Activated naive CD8-positive, alpha-beta T cell treated with anti-CD3 and anti-CD28 coated beads for 36 hours (primary cell): ENCODE measurements at regions not wholly inside any gene's neighbourhood (a gene's known extent, or its start where the extent isn't known, plus 50 kb on each side); places are given as distances from the start of the nearest gene placed in this dataset.

Experiments used
- DNase-seq: peaks from one replicate; pipeline ENCODE4 v3.0.0; 2021
- H3K27ac Mint-ChIP-seq: one replicate; pipeline ENCODE4 v1.8.0; 2022; ENCODE audit warnings: mild to moderate bottlenecking, moderate library complexity, mixed read lengths
- H3K27me3 Mint-ChIP-seq: one replicate; pipeline ENCODE4 v1.8.0; 2022; ENCODE audit warnings: mild to moderate bottlenecking, mixed read lengths
- H3K36me3 Mint-ChIP-seq: one replicate; pipeline ENCODE4 v1.8.0; 2021; ENCODE audit warnings: mild to moderate bottlenecking, mixed read lengths
- H3K4me1 Mint-ChIP-seq: one replicate; pipeline ENCODE4 v1.8.0; 2021; ENCODE audit warnings: mixed read lengths
- H3K4me3 Mint-ChIP-seq: one replicate; pipeline ENCODE4 v1.8.0; 2022; ENCODE audit warnings: mild to moderate bottlenecking, moderate library complexity, mixed read lengths
- H3K9me3 Mint-ChIP-seq: one replicate; pipeline ENCODE4 v1.8.0; 2022; ENCODE audit warnings: mixed read lengths

- H3K4me1 Mint-ChIP-seq: no peaks in the 10 kb centered on the region
- H3K36me3 Mint-ChIP-seq: no peaks in the 10 kb centered on the region
- no peaks in the 10 kb centered on the region for H3K27me3 Mint-ChIP-seq
- no peak for DNase-seq
- no peaks in the 10 kb centered on the region for H3K9me3 Mint-ChIP-seq
- H3K27ac Mint-ChIP-seq: no peak overlapping the region
- no peak overlapping the region for H3K4me3 Mint-ChIP-seq
Measured at GRCh38 chr13:105952233-105952972, 583.1 kb downstream of the EFNB2 start.

DNA sequence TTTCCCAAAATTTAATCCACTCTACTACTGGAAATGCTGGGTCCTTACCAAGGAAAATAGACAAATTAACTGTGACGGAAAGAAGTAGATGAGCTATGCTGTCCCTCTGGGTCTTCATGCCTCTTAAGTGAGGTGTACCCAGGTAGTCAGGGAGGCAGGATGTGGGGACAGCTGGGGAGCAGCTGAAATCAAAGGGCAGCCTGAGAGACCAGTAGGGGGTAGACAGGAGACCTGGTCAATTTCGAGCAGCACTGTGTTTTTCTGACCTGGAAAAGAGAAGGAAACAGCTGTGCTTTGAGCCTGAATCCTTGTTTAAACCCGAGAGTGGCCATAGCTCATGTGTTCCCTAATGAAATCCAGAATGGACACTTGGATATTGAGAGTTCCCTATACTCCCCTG is 587.3 kb downstream of the EFNB2 start:
- Mint-ChIP-seq H3K4me1 (no peaks in the 10 kb centered on the region), H3K27ac (no peak overlapping the region), H3K4me3 (no peak overlapping the region), H3K27me3 (no peaks in the 10 kb centered on the region), H3K9me3 (no peaks in the 10 kb centered on the region), H3K36me3 (no peaks in the 10 kb centered on the region)
- DNase-seq: no peak

- Mint-ChIP-seq H3K27me3 (peaks cover 5% of the 10 kb centered on the region), H3K36me3 (no peaks in the 10 kb centered on the region)
Measured at GRCh38 chr13:105940882-105941281, 594.6 kb downstream of the EFNB2 start.

GRCh38 chr13:105937451-105937850 is 598.0 kb downstream of the EFNB2 start:
- no peak for DNase-seq

More at GRCh38 chr13:105940882-105941281, 594.6 kb downstream of the EFNB2 start:
- no peak for DNase-seq
- Mint-ChIP-seq H3K4me1 (no peaks in the 10 kb centered on the region), H3K27ac (no peak overlapping the region), H3K4me3 (no peak overlapping the region), H3K9me3 (no peaks in the 10 kb centered on the region)

DNA sequence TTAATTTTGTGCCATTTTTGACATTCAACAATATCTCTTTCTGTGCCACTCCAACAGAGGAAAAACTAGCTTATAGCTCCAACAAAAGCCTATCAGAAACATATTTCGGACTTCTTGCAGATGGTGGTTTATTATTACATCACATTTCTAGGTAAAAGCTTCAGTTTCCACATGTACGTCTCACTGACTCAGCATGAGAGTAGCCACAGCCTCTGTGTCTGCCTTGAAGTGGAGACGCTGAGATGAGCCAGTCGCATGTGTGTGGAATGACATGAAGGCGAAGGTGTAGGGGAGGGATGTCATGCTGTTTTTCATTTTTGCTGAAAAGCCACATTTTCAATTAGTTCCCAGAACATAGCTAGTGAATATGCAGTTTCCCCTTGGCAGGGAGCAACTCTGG is 598.6 kb downstream of the EFNB2 start:
- H3K4me1 Mint-ChIP-seq: no peaks in the 10 kb centered on the region
- H3K4me3 Mint-ChIP-seq: no peak overlapping the region
- H3K36me3 Mint-ChIP-seq: no peaks in the 10 kb centered on the region

More at GRCh38 chr13:105937451-105937850, 598.0 kb downstream of the EFNB2 start:
- H3K27ac Mint-ChIP-seq: no peak overlapping the region
- no peak overlapping the region for H3K4me3 Mint-ChIP-seq
- H3K36me3 Mint-ChIP-seq: no peaks in the 10 kb centered on the region
- peaks cover 8% of the 10 kb centered on the region for H3K27me3 Mint-ChIP-seq
- no peaks in the 10 kb centered on the region for H3K4me1 Mint-ChIP-seq
- H3K9me3 Mint-ChIP-seq: no peaks in the 10 kb centered on the region

DNA sequence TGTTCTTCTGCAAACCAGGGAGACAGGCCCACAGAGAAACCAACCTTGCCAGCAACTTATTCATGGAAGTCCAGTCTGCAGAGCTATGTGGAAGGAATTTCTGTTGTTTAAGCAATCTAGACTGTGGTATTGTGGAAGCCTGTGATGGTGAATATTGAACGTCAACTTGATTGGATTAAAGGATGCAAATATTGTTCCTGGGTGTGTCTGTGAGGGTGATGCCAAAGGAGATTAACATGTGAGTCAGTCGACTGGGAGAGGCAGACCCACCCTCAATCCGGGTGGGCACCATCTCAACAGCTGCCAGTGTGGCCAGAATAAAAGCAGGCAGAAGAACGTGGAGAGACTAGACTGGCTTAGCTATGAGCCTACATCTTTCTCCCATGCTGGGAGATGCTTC is 606.0 kb downstream of the EFNB2 start:
- no peaks in the 10 kb centered on the region for H3K4me1 Mint-ChIP-seq
- H3K27me3 Mint-ChIP-seq: peaks cover 14% of the 10 kb centered on the region
- H3K9me3 Mint-ChIP-seq: no peaks in the 10 kb centered on the region
- no peaks in the 10 kb centered on the region for H3K36me3 Mint-ChIP-seq
- no peak overlapping the region for H3K27ac Mint-ChIP-seq
- DNase-seq: no peak
- no peak overlapping the region for H3K4me3 Mint-ChIP-seq

More for the DNA sequence above, 598.6 kb downstream of the EFNB2 start:
- no peaks in the 10 kb centered on the region for H3K9me3 Mint-ChIP-seq
- no peak for DNase-seq
- H3K27me3 Mint-ChIP-seq: peaks cover 8% of the 10 kb centered on the region
- H3K27ac Mint-ChIP-seq: no peak overlapping the region

GRCh38 chr13:105928901-105929300 is 606.6 kb downstream of the EFNB2 start:
- peaks cover 14% of the 10 kb centered on the region for H3K27me3 Mint-ChIP-seq
- no peaks in the 10 kb centered on the region for H3K9me3 Mint-ChIP-seq
- H3K36me3 Mint-ChIP-seq: no peaks in the 10 kb centered on the region
- no peak overlapping the region for H3K4me3 Mint-ChIP-seq
- no peaks in the 10 kb centered on the region for H3K4me1 Mint-ChIP-seq
- DNase-seq: no peak
- H3K27ac Mint-ChIP-seq: no peak overlapping the region

DNA sequence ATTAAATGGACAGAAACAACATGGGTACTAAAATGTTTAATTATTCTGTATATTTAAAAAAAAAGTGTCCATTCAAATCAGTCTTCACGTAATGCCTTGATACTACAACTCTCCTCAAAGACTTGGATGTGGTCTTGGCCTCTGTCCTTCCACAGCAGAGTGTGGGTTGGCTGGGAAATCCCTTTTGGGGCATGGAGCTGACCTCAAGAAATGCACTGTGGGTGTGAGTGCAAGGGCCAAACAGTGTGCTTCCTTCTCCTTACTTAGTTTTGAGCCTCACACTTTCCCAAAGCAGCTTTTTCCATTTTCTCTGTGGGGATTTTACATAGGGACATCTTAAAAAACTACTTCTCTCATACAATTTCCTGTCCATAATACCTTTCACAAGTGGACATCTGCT is 607.4 kb downstream of the EFNB2 start:
- DNase-seq: no peak
- H3K36me3 Mint-ChIP-seq: no peaks in the 10 kb centered on the region
- no peak overlapping the region for H3K4me3 Mint-ChIP-seq
- no peaks in the 10 kb centered on the region for H3K9me3 Mint-ChIP-seq
- H3K27me3 Mint-ChIP-seq: peaks cover 20% of the 10 kb centered on the region
- H3K4me1 Mint-ChIP-seq: no peaks in the 10 kb centered on the region
- H3K27ac Mint-ChIP-seq: no peak overlapping the region

DNA sequence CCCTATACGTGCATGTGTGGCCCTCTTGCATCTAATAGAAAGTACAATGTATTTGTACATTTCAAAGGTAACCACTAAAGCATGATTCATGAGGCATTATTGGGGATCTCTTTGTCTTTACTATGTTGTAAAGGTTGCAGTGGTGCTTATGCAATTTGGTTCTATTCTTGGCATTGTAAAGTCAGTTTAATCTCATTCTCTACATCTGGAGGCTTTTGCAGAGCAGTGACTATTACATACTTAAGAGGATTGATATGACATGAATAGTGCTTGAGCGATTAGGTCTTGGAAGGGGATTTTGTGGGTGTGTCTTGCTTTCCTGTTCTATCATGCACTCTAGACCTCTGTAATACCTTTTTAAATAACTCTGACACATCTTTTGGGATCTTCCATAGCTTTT is 610.0 kb downstream of the EFNB2 start:
- H3K36me3 Mint-ChIP-seq: no peaks in the 10 kb centered on the region
- no peak for DNase-seq
- H3K27ac Mint-ChIP-seq: no peak overlapping the region
- H3K4me3 Mint-ChIP-seq: no peak overlapping the region
- H3K4me1 Mint-ChIP-seq: no peaks in the 10 kb centered on the region
- no peaks in the 10 kb centered on the region for H3K9me3 Mint-ChIP-seq
- H3K27me3 Mint-ChIP-seq: peaks cover 20% of the 10 kb centered on the region

DNA sequence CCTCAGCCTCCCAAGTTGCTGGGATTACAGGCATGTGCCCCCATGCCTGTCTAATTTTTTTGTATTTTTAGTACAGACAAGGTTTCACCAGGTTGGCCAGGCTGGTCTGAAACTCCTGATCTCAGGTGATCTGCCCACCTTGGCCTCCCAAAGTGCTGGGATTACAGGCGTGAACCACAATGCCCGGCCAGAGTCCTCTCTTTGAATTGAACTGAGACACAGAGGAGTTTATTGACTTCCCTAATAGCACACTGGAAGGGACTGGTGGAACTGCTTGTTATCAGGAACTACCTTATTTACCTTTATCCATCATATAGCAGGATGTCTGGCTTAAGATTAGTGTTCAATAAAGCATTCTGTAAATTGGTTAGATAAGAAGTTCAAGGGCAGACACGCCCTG is 613.8 kb downstream of the EFNB2 start:
- no peaks in the 10 kb centered on the region for H3K4me1 Mint-ChIP-seq
- no peaks in the 10 kb centered on the region for H3K9me3 Mint-ChIP-seq
- no peak overlapping the region for H3K27ac Mint-ChIP-seq
- DNase-seq: no peak
- peaks cover 11% of the 10 kb centered on the region for H3K27me3 Mint-ChIP-seq
- no peak overlapping the region for H3K4me3 Mint-ChIP-seq
- H3K36me3 Mint-ChIP-seq: no peaks in the 10 kb centered on the region

DNA sequence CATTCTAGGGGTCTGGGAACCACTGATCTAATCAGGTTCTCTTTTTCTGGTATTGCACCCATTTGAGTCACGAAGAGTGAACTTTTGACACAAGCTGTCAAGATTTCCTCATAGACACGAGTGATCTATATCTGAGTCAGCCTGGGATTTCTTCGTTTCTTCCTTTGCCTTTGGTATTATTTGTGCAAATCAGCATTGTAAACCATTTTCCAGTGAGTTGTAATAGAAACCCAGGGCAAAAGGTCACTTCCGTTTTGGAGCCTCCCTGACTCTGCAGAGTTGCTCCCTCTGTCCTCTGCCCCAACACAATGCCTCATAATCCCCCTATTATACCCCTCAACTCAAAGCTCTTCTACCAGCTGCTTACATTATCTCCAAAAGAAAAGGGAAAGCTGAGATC is 615.1 kb downstream of the EFNB2 start:
- peaks cover 10% of the 10 kb centered on the region for H3K27me3 Mint-ChIP-seq

GRCh38 chr13:105918842-105919741 is 616.4 kb downstream of the EFNB2 start:
- H3K9me3 Mint-ChIP-seq: no peaks in the 10 kb centered on the region
- H3K4me1 Mint-ChIP-seq: no peaks in the 10 kb centered on the region
- no peaks in the 10 kb centered on the region for H3K36me3 Mint-ChIP-seq
- H3K27ac Mint-ChIP-seq: no peak overlapping the region
- DNase-seq: no peak
- H3K27me3 Mint-ChIP-seq: peaks cover 14% of the 10 kb centered on the region
- no peak overlapping the region for H3K4me3 Mint-ChIP-seq

More for the DNA sequence above, 615.1 kb downstream of the EFNB2 start:
- Mint-ChIP-seq H3K4me1 (no peaks in the 10 kb centered on the region), H3K9me3 (no peaks in the 10 kb centered on the region), H3K36me3 (no peaks in the 10 kb centered on the region), H3K4me3 (no peak overlapping the region), H3K27ac (no peak overlapping the region)
- no peak for DNase-seq

GRCh38 chr13:105915146-105915850 is 620.2 kb downstream of the EFNB2 start:
- Mint-ChIP-seq H3K4me3 (no peak overlapping the region), H3K27ac (no peak overlapping the region), H3K4me1 (no peaks in the 10 kb centered on the region), H3K36me3 (no peaks in the 10 kb centered on the region), H3K27me3 (peaks cover 18% of the 10 kb centered on the region), H3K9me3 (no peaks in the 10 kb centered on the region)
- no peak for DNase-seq

DNA sequence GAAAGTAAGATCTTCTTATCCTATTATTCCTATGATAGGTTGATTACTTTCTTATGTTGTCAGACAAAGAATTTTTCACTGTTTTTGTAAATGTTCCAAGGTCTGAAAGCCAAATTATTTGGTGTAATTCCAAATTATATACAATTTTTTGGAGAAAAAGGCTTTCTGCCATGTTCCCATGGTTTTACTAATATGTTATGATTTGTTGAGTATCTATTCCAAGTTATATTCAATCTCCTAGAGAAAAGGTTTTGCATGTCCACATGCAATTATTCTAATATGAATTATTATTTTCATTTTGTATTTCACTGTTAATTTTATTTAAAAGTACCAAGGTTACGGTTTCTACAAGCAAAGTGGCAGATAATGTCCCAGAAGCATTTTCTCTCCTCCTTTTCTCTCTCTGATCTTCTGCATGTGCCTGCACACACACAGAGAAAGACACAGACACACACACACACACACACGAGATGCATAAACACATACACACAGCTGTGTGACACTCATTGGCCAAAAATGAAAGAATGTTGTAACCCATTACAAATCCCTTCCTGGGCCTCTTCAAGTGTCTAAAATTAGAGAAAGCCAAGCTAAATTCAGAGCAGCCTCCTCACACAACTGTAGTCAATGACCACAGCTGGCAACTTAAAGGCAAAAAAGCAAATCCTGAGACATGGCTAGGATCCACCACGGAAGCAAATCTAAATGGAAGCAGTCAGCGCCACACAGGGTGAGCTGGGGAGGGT is 621.0 kb downstream of the EFNB2 start:
- Mint-ChIP-seq H3K36me3 (no peaks in the 10 kb centered on the region), H3K9me3 (no peaks in the 10 kb centered on the region), H3K4me3 (no peak overlapping the region), H3K4me1 (no peaks in the 10 kb centered on the region), H3K27ac (no peak overlapping the region), H3K27me3 (peaks cover 26% of the 10 kb centered on the region)
- no peak for DNase-seq
